OCI-LY3 (cell line): ENCODE measurements at regions not wholly inside any gene's neighbourhood (a gene's known extent, or its start where the extent isn't known, plus 50 kb on each side); places are given as distances from the start of the nearest gene placed in this dataset.

Experiments
- H2AFZ ChIP-seq: fragments of 200-600, 300-600 bp; shearing (Covaris generic); 2 replicates; pipeline ENCODE4 v1.6.0; 2014; ENCODE audit warnings: antibody characterized with exemption, low read depth, low read length
- H3K27ac ChIP-seq: fragments of 200-600, 300-600 bp; sonication (generic); 2 replicates; pipeline ENCODE4 v1.5.1; 2014; ENCODE audit warnings: mild to moderate bottlenecking, low read length, moderate library complexity, mixed read lengths
- H3K27me3 ChIP-seq: fragments of 200-600, 300-600 bp; sonication (generic); 2 replicates; pipeline ENCODE4 v1.6.1; 2014; ENCODE audit warnings: low read depth, low read length, mixed read lengths
- H3K36me3 ChIP-seq: fragments of 200-600, 300-600 bp; sonication (generic); replicated peaks from 2 replicates; pipeline ENCODE3; 2014; ENCODE audit warnings: low read depth, low read length, mixed read lengths
- H3K4me1 ChIP-seq: fragments of 300-600, 200-600 bp; sonication (generic); 2 replicates; pipeline ENCODE4 v1.6.1; 2014; ENCODE audit warnings: low read length, mixed read lengths
- H3K4me2 ChIP-seq: fragments of 200-600, 300-600 bp; sonication (generic); 2 replicates; pipeline ENCODE4 v1.6.1; 2014; ENCODE audit warnings: low read length, mixed read lengths
- H3K4me3 ChIP-seq: fragments of 300-600, 200-600 bp; sonication (generic); 2 replicates; pipeline ENCODE4 v1.5.1; 2014; ENCODE audit warnings: antibody characterized with exemption, mild to moderate bottlenecking, low read length, moderate library complexity
- H3K79me2 ChIP-seq: fragments of 300-600, 200-600 bp; shearing (Covaris generic); 2 replicates; pipeline ENCODE4 v1.6.1; 2014; ENCODE audit warnings: mild to moderate bottlenecking, low read length, mixed read lengths
- H3K9ac ChIP-seq: fragments of 300-600, 200-600 bp; shearing (Covaris generic); 2 replicates; pipeline ENCODE4 v1.6.0; 2014; ENCODE audit warnings: mild to moderate bottlenecking, low read length, moderate library complexity
- H3K9me3 ChIP-seq: fragments of 200-600, 300-600 bp; shearing (Covaris generic); 2 replicates; pipeline ENCODE4 v1.6.1; 2014; ENCODE audit warnings: low read length, mixed read lengths; ENCODE audit not compliant: insufficient read depth
- H4K20me1 ChIP-seq: fragments of 200-600, 300-600 bp; sonication (generic); 2 replicates; pipeline ENCODE4 v1.6.1; 2016; ENCODE audit warnings: low read length, mixed read lengths; ENCODE audit not compliant: insufficient read depth
- CTCF ChIP-seq: fragments of 200-600, 300-600 bp; sonication (generic); IDR thresholded peaks from 2 replicates; pipeline ENCODE4 v1.5.1; 2014; ENCODE audit warnings: antibody characterized with exemption, low read length, low read depth
- EZH2phosphoT487 ChIP-seq: fragments of 200-600 bp; shearing (Covaris generic); IDR thresholded peaks from 2 replicates; pipeline ENCODE4 v1.6.1; 2018; ENCODE audit warnings: antibody characterized with exemption, mixed run types, low read depth

GRCh38 chr5:57939771-57940170 is 457.2 kb upstream of the ACTBL2 start:
- no peak overlapping the region for H3K4me3 ChIP-seq
- no peaks in the 10 kb centered on the region for H3K4me1 ChIP-seq
- H3K36me3 ChIP-seq = no peaks in the 10 kb centered on the region
- no peak overlapping the region for H3K4me2 ChIP-seq
- no peaks in the 10 kb centered on the region for H3K79me2 ChIP-seq
- H3K27me3 ChIP-seq = no peaks in the 10 kb centered on the region
- no peaks in the 10 kb centered on the region for H4K20me1 ChIP-seq
- no peak overlapping the region for H2AFZ ChIP-seq
- H3K27ac ChIP-seq = no peak overlapping the region
- TF ChIP-seq CTCF (no peak), EZH2phosphoT487 (no peak)
- no peak overlapping the region for H3K9ac ChIP-seq
- H3K9me3 ChIP-seq = no peaks in the 10 kb centered on the region

GRCh38 chr5:57939335-57939734 is 456.7 kb upstream of the ACTBL2 start:
- H3K9me3 ChIP-seq = no peaks in the 10 kb centered on the region
- H2AFZ ChIP-seq = no peak overlapping the region
- H3K27ac ChIP-seq = no peak overlapping the region
- H3K27me3 ChIP-seq = no peaks in the 10 kb centered on the region
- H4K20me1 ChIP-seq = no peaks in the 10 kb centered on the region
- H3K79me2 ChIP-seq = no peaks in the 10 kb centered on the region
- H3K4me3 ChIP-seq = no peak overlapping the region
- H3K9ac ChIP-seq = no peak overlapping the region
- TF ChIP-seq CTCF (no peak), EZH2phosphoT487 (no peak)
- H3K4me2 ChIP-seq = no peak overlapping the region
- no peaks in the 10 kb centered on the region for H3K36me3 ChIP-seq
- no peaks in the 10 kb centered on the region for H3K4me1 ChIP-seq

GRCh38 chr5:57938174-57938557 is 455.6 kb upstream of the ACTBL2 start:
- Histone ChIP-seq H3K9me3 (no peaks in the 10 kb centered on the region), H3K9ac (no peak overlapping the region), H3K27ac (no peak overlapping the region), H3K4me2 (no peak overlapping the region), H3K4me3 (no peak overlapping the region), H3K27me3 (no peaks in the 10 kb centered on the region), H3K4me1 (no peaks in the 10 kb centered on the region), H3K36me3 (no peaks in the 10 kb centered on the region), H4K20me1 (no peaks in the 10 kb centered on the region), H3K79me2 (no peaks in the 10 kb centered on the region), H2AFZ (no peak overlapping the region)
- TF ChIP-seq CTCF (no peak), EZH2phosphoT487 (no peak)

GRCh38 chr5:57937501-57938173 is 455.0 kb upstream of the ACTBL2 start:
- H3K9ac ChIP-seq = no peak overlapping the region
- H3K27me3 ChIP-seq = no peaks in the 10 kb centered on the region
- H3K4me1 ChIP-seq = no peaks in the 10 kb centered on the region
- H3K79me2 ChIP-seq = no peaks in the 10 kb centered on the region
- no peak overlapping the region for H3K27ac ChIP-seq
- H3K9me3 ChIP-seq = no peaks in the 10 kb centered on the region
- H4K20me1 ChIP-seq = no peaks in the 10 kb centered on the region
- H3K4me3 ChIP-seq = no peak overlapping the region
- no peak overlapping the region for H2AFZ ChIP-seq
- no peak overlapping the region for H3K4me2 ChIP-seq
- no peak for TF ChIP-seq CTCF
- no peak for TF ChIP-seq EZH2phosphoT487
- no peaks in the 10 kb centered on the region for H3K36me3 ChIP-seq
